Neural progenitor cell (in vitro differentiated cells): ENCODE measurements at regions not wholly inside any gene's neighbourhood (a gene's known extent, or its start where the extent isn't known, plus 50 kb on each side); places are given as distances from the start of the nearest gene placed in this dataset.

Experiments
- DNase-seq: peaks from one replicate; pipeline ENCODE4 v3.0.0-alpha.2; 2016; ENCODE audit warnings: low spot score
- H2AFZ ChIP-seq: fragments of 200-600 bp; sonication (generic); replicated peaks from 2 replicates; pipeline ENCODE4 v1.6.1; 2016; ENCODE audit warnings: antibody characterized with exemption
- H3F3A ChIP-seq: fragments of 200-600 bp; sonication (generic); 2 replicates; pipeline ENCODE4 v1.6.1; 2016; ENCODE audit warnings: antibody characterized with exemption, low read depth
- H3K27ac ChIP-seq: fragments of 200-600 bp; sonication (generic); 2 replicates; pipeline ENCODE4 v1.5.1; 2016; ENCODE audit warnings: mild to moderate bottlenecking
- H3K27me3 ChIP-seq: fragments of 200-600 bp; sonication (generic); 2 replicates; pipeline ENCODE4 v1.6.1; 2016; ENCODE audit warnings: mild to moderate bottlenecking, moderate library complexity
- H3K36me3 ChIP-seq: fragments of 200-600 bp; sonication (generic); 2 replicates; pipeline ENCODE4 v1.5.1; 2016
- H3K4me1 ChIP-seq: fragments of 200-600 bp; sonication (generic); 2 replicates; pipeline ENCODE4 v1.6.1; 2016; ENCODE audit warnings: mixed run types
- H3K4me2 ChIP-seq: fragments of 200-600 bp; sonication (generic); 2 replicates; pipeline ENCODE4 v1.6.1; 2016
- H3K4me3 ChIP-seq: fragments of 200-600 bp; sonication (generic); 2 replicates; pipeline ENCODE4 v1.5.1; 2016
- H3K79me2 ChIP-seq: fragments of 200-600 bp; sonication (generic); 2 replicates; pipeline ENCODE4 v1.6.1; 2016; ENCODE audit warnings: low read depth
- H3K9ac ChIP-seq: fragments of 200-600 bp; sonication (generic); 2 replicates; pipeline ENCODE4 v1.6.1; 2016
- H3K9me3 ChIP-seq: fragments of 200-600 bp; sonication (generic); 2 replicates; pipeline ENCODE4 v1.5.1; 2016; ENCODE audit warnings: low read depth
- H4K20me1 ChIP-seq: fragments of 200-600 bp; sonication (generic); 2 replicates; pipeline ENCODE4 v1.6.1; 2016; ENCODE audit warnings: low read depth
- H3K27ac Mint-ChIP-seq: 3 replicates; pipeline ENCODE4 v1.8.0; 2021; ENCODE audit warnings: mixed read lengths
- H3K27me3 Mint-ChIP-seq: 2 replicates; pipeline ENCODE4 v1.8.0; 2022; ENCODE audit warnings: low read depth, mild to moderate bottlenecking, inconsistent platforms, moderate library complexity, mixed read lengths; ENCODE audit not compliant: insufficient read depth
- H3K36me3 Mint-ChIP-seq: 3 replicates; pipeline ENCODE4 v1.8.0; 2021; ENCODE audit warnings: mixed read lengths
- H3K4me1 Mint-ChIP-seq: 3 replicates; pipeline ENCODE4 v1.8.0; 2021; ENCODE audit warnings: mixed read lengths
- H3K4me3 Mint-ChIP-seq: 3 replicates; pipeline ENCODE4 v1.8.0; 2021; ENCODE audit warnings: mild to moderate bottlenecking, moderate library complexity, mixed read lengths
- H3K9me3 Mint-ChIP-seq: 3 replicates; pipeline ENCODE4 v1.8.0; 2020; ENCODE audit warnings: mixed read lengths
- CTCF ChIP-seq: fragments of 200-600 bp; sonication (generic); IDR thresholded peaks from 2 replicates; pipeline ENCODE4 v1.5.1; 2017; ENCODE audit warnings: antibody characterized with exemption, mild to moderate bottlenecking
- EZH2 ChIP-seq: fragments of 200-600 bp; sonication (generic); IDR thresholded peaks from 2 replicates; pipeline ENCODE4 v1.6.1; 2017; ENCODE audit warnings: antibody characterized with exemption, mild to moderate bottlenecking, moderate library complexity
- EZH2phosphoT487 ChIP-seq: fragments of 200-600 bp; sonication (generic); IDR thresholded peaks from 2 replicates; pipeline ENCODE4 v1.6.1; 2017; ENCODE audit warnings: antibody characterized with exemption

DNA sequence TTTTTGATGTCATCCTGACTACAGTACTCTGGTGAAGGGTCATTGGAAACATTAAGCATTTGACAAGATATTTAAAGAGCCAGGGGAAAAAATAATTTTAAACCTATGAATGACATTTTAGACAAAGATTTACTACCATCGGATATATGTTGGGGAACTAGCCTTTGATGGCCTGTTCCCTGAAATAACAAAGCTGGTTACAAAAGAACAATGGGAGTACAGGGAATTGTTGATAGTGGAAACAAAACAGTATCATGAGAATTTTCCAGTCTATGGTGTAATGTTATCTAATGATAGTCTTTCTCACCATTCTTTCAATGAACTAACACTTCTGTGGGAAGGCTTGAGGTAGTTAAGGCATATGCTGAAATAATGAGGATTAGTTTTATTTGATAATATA lies 125.9 kb upstream of the KLHL4 start:
- no peak for TF ChIP-seq CTCF
- H3K9me3 Mint-ChIP-seq = no peaks in the 10 kb centered on the region

DNA sequence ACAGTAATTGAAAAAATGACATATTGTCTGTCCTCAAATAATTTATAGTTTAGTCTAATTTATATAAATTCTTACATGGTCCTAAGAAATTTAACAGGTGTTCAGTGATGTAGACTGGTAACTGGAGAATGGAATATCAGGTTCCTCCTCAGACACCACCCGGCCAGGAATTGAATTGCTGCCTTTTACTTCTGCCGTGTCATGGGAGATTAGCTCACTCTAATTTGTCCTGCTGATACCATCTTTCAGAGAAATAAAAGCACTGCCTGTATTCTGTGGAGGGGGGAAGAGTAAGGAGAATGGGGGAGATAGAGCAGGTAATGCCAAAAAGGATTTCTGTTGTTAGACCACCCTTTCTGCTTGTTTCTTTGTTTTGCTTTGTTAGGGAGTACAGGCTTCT lies 125.2 kb upstream of the KLHL4 start:
- Histone ChIP-seq H3K27me3 (no peaks in the 10 kb centered on the region), H2AFZ (no peak overlapping the region), H3K36me3 (no peaks in the 10 kb centered on the region), H3K9ac (no peak overlapping the region), H3K4me2 (no peak overlapping the region), H3K9me3 (no peaks in the 10 kb centered on the region), H3K27ac (no peak overlapping the region), H3K79me2 (no peaks in the 10 kb centered on the region), H4K20me1 (no peaks in the 10 kb centered on the region), H3K4me1 (peaks cover 12% of the 10 kb centered on the region), H3F3A (no peaks in the 10 kb centered on the region), H3K4me3 (no peak overlapping the region)
- DNase-seq = peak; percentile 36
- Mint-ChIP-seq H3K36me3 (no peaks in the 10 kb centered on the region), H3K4me3 (no peak overlapping the region), H3K9me3 (no peaks in the 10 kb centered on the region), H3K27me3 (peaks cover 2% of the 10 kb centered on the region), H3K27ac (no peak overlapping the region), H3K4me1 (peaks cover 6% of the 10 kb centered on the region)
- TF ChIP-seq EZH2phosphoT487 (no peak), CTCF (no peak), EZH2 (no peak)

More for the DNA sequence above, 125.9 kb upstream of the KLHL4 start:
- Histone ChIP-seq H2AFZ (no peak overlapping the region), H3K9me3 (no peaks in the 10 kb centered on the region), H3K36me3 (no peaks in the 10 kb centered on the region), H3K79me2 (no peaks in the 10 kb centered on the region), H3K4me2 (no peak overlapping the region), H3K4me1 (peaks cover 12% of the 10 kb centered on the region), H4K20me1 (no peaks in the 10 kb centered on the region), H3K27me3 (no peaks in the 10 kb centered on the region), H3K4me3 (no peak overlapping the region), H3K9ac (no peak overlapping the region), H3F3A (no peaks in the 10 kb centered on the region), H3K27ac (no peak overlapping the region)
- DNase-seq = no peak
- Mint-ChIP-seq H3K27ac (no peak overlapping the region), H3K27me3 (peaks cover 2% of the 10 kb centered on the region), H3K4me1 (peaks cover 6% of the 10 kb centered on the region), H3K36me3 (no peaks in the 10 kb centered on the region), H3K4me3 (no peak overlapping the region)

DNA sequence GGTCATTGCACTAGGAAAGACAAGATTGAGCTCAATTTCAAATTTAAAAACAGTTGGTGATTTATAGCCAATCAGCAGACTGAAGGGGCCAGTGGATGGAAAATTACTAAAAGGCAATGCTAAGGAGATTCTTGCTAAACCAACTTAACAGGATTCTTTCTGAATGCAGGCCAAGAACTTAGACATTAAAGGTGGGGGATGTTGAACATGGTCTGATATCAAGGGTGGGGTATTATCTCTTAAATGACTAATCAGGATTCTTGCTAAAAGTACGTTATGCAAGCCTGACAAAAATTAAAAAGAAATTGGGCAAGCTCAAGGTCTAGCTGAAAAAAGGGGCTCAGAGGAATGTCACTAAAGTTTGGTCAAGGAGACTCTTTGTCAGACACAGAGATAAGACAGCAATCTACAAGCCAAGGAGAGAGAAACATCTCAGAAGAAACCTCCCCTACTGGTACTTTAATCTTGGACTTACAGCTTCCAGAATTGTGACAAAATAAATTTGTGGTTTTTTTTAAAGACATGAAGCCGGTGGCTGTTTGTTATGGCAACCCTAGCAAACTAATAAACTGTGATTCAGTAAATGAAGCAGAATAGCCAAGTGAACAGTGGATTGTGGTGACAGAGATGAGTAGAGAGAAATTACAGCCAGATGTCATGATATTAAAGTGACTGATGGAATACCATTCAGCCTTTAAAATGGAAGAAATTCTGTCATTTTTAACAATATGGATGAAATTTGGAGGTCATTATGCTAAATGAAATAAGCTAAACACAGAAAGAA lies 120.3 kb upstream of the KLHL4 start:
- Histone ChIP-seq H4K20me1 (no peaks in the 10 kb centered on the region), H3K4me2 (no peak overlapping the region), H3K27ac (no peak overlapping the region), H3K79me2 (no peaks in the 10 kb centered on the region), H2AFZ (no peak overlapping the region), H3K9ac (no peak overlapping the region), H3K27me3 (no peaks in the 10 kb centered on the region), H3F3A (no peaks in the 10 kb centered on the region), H3K4me1 (peaks cover 6% of the 10 kb centered on the region), H3K36me3 (no peaks in the 10 kb centered on the region), H3K4me3 (no peak overlapping the region), H3K9me3 (no peaks in the 10 kb centered on the region)
- no peak for DNase-seq
- Mint-ChIP-seq H3K36me3 (no peaks in the 10 kb centered on the region), H3K9me3 (peaks cover 2% of the 10 kb centered on the region), H3K4me1 (peaks cover 6% of the 10 kb centered on the region), H3K27ac (no peak overlapping the region), H3K27me3 (peaks cover 2% of the 10 kb centered on the region), H3K4me3 (no peak overlapping the region)
- TF ChIP-seq EZH2phosphoT487 (no peak), CTCF (no peak), EZH2 (no peak)
